ENCODE measurements at regions not wholly inside any gene's neighbourhood (a gene's known extent, or its start where the extent isn't known, plus 50 kb on each side); places are given as distances from the start of the nearest gene placed in this dataset.

DNA sequence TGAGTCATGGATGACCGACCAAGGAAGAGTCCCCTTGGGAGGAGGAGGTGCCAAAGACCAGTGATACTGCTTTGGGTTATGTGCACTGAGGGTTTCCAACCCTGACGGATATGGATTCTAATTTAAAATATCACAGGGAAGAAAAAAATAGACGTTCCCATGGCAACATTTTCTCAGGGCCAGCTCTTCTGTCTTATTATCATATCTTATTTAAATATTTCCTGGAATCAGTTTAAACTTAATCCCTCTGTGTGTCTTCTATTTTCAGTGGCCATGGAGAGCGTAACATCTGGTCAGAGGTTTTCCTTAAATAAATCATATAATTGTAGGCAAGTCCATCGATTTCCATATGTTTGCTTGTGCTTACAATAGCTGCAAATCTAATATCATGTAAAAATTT, 205.4 kb upstream of the FMN2 start:
- TF ChIP-seq, protein P1, sequence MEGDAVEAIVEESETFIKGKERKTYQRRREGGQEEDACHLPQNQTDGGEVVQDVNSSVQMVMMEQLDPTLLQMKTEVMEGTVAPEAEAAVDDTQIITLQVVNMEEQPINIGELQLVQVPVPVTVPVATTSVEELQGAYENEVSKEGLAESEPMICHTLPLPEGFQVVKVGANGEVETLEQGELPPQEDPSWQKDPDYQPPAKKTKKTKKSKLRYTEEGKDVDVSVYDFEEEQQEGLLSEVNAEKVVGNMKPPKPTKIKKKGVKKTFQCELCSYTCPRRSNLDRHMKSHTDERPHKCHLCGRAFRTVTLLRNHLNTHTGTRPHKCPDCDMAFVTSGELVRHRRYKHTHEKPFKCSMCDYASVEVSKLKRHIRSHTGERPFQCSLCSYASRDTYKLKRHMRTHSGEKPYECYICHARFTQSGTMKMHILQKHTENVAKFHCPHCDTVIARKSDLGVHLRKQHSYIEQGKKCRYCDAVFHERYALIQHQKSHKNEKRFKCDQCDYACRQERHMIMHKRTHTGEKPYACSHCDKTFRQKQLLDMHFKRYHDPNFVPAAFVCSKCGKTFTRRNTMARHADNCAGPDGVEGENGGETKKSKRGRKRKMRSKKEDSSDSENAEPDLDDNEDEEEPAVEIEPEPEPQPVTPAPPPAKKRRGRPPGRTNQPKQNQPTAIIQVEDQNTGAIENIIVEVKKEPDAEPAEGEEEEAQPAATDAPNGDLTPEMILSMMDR (IDR thresholded peaks at IDR 0.05): no peak
- no peak for TF ChIP-seq EP300 (IDR thresholded peaks at IDR 0.05)

Data from ovary (tissue), 3 donors.